Midbrain (tissue), 1 donor: ENCODE measurements at regions not wholly inside any gene's neighbourhood (a gene's known extent, or its start where the extent isn't known, plus 50 kb on each side); places are given as distances from the start of the nearest gene placed in this dataset.

ENCODE experiments used
- DNase-seq: peaks from one replicate; lab custom pipeline; 2025; lab: John Stamatoyannopoulos, UW

GRCh38 chr5:145506185-145506850, 328.8 kb downstream of the PRELID2 start:
- DNase-seq: no peak

- DNase-seq: no peak
Observed at GRCh38 chr5:145502906-145503305, 332.2 kb downstream of the PRELID2 start.

- DNase-seq: no peak
Observed at GRCh38 chr5:145500710-145501109, 334.4 kb downstream of the PRELID2 start.

GRCh38 chr5:145499483-145499882, 335.7 kb downstream of the PRELID2 start:
- DNase-seq: no peak

- DNase-seq: no peak
Observed at GRCh38 chr5:145497052-145497451, 338.1 kb downstream of the PRELID2 start.

- no peak for DNase-seq
Observed at GRCh38 chr5:145495741-145496140, 339.4 kb downstream of the PRELID2 start.

GRCh38 chr5:145495196-145495595, 339.9 kb downstream of the PRELID2 start:
- DNase-seq: no peak

- DNase-seq: no peak
Observed at GRCh38 chr5:145493435-145493834, 341.7 kb downstream of the PRELID2 start.

GRCh38 chr5:145489516-145489915, 345.6 kb downstream of the PRELID2 start:
- DNase-seq: no peak

- DNase-seq: no peak
Observed at GRCh38 chr5:145484158-145484557, 351.0 kb downstream of the PRELID2 start.

- DNase-seq: no peak
Observed at GRCh38 chr5:145483212-145483611, 351.9 kb downstream of the PRELID2 start.

- no peak for DNase-seq
Observed at GRCh38 chr5:145479857-145480256, 355.3 kb downstream of the PRELID2 start.

GRCh38 chr5:145479271-145479670, 355.9 kb downstream of the PRELID2 start:
- no peak for DNase-seq

- DNase-seq: no peak
Observed at GRCh38 chr5:145478651-145479050, 356.5 kb downstream of the PRELID2 start.

GRCh38 chr5:145473042-145473642, 362.0 kb downstream of the PRELID2 start:
- DNase-seq: no peak

GRCh38 chr5:145471831-145472612, 363.1 kb downstream of the PRELID2 start:
- DNase-seq: no peak

GRCh38 chr5:145471026-145471425, 364.1 kb downstream of the PRELID2 start:
- DNase-seq: no peak

GRCh38 chr5:145470396-145470979, 364.7 kb downstream of the PRELID2 start:
- no peak for DNase-seq

GRCh38 chr5:145467446-145467845, 367.7 kb downstream of the PRELID2 start:
- DNase-seq: no peak

- DNase-seq: no peak
Observed at GRCh38 chr5:145466533-145466932, 368.6 kb downstream of the PRELID2 start.

GRCh38 chr5:145465474-145466263, 369.5 kb downstream of the PRELID2 start:
- DNase-seq: no peak

- DNase-seq: no peak
Observed at GRCh38 chr5:145464171-145464570, 371.0 kb downstream of the PRELID2 start.
